SK-N-SH (cell line): ENCODE measurements at regions not wholly inside any gene's neighbourhood (a gene's known extent, or its start where the extent isn't known, plus 50 kb on each side); places are given as distances from the start of the nearest gene placed in this dataset.

Experiments
- CTCF ChIA-PET: fragments of 300-600, 350-600 bp; formaldehyde crosslinking; extraction: SDS; loops from one replicate; lab custom pipeline; 2021; lab: Yijun Ruan, JAX
- POLR2A ChIA-PET: fragments of 350-600 bp; sonication (Branson Sonifier 250); formaldehyde crosslinking; extraction: SDS; loops from one replicate; lab custom pipeline; 2020; ENCODE audit warnings: antibody characterized with exemption, inconsistent platforms; lab: Yijun Ruan, JAX
- DNase-seq: peaks from one replicate; pipeline ENCODE4 v3.0.0; 2012
- H2AFZ ChIP-seq: fragments of 200-600 bp; sonication (generic); 2 replicates; pipeline ENCODE4 v1.8.1; 2016; ENCODE audit warnings: antibody characterized with exemption, mild to moderate bottlenecking, low read depth
- H3F3A ChIP-seq: fragments of 200-600 bp; sonication (generic); replicated peaks from 2 replicates; pipeline ENCODE3; 2016; ENCODE audit warnings: antibody characterized with exemption, mild to moderate bottlenecking; ENCODE audit not compliant: insufficient read depth
- H3K27ac ChIP-seq, 2 experiments: fragments of 200-500 bp in 1 of 2; fragments of 200-600 bp in 1 of 2; sonication (Bioruptor generic) in 1 of 2; sonication (generic), shearing (Covaris generic) in 1 of 2; 2 replicates each; pipeline versions ENCODE4 v1.5.1 to v1.6.1; 2014 to 2016; ENCODE audit warnings: low read depth in 2 of 2, inconsistent platforms in 1 of 2, low read length in 1 of 2, mild to moderate bottlenecking in 1 of 2, mixed read lengths in 1 of 2
- H3K27me3 ChIP-seq: fragments of 200-600 bp; sonication (generic), shearing (Covaris generic); 2 replicates; pipeline ENCODE4 v1.6.1; 2016; ENCODE audit warnings: mixed run types; ENCODE audit not compliant: insufficient read depth
- H3K36me3 ChIP-seq, 2 experiments: fragments of 200-500 bp in 1 of 2; fragments of 200-600 bp in 1 of 2; sonication (Bioruptor generic) in 1 of 2; sonication (generic) in 1 of 2; replicated peaks in 1 of 2; 2 replicates each; pipeline versions ENCODE3 to v1.5.1; 2014 to 2016; ENCODE audit warnings: low read length in 1 of 2, mild to moderate bottlenecking in 1 of 2; ENCODE audit not compliant: insufficient read depth in 2 of 2, control insufficient read depth in 1 of 2
- H3K4me1 ChIP-seq, 2 experiments: fragments of 200-500 bp in 1 of 2; fragments of 200-600 bp in 1 of 2; sonication (Bioruptor generic) in 1 of 2; sonication (generic), shearing (Covaris generic) in 1 of 2; 2 replicates each; pipeline versions ENCODE4 v1.5.1 to v1.6.1; 2014 to 2016; ENCODE audit warnings: low read depth in 1 of 2, low read length in 1 of 2, mixed run types in 1 of 2; ENCODE audit not compliant: insufficient read depth in 2 of 2, control insufficient read depth in 1 of 2
- H3K4me2 ChIP-seq: fragments of 200-600 bp; sonication (generic), shearing (Covaris generic); 2 replicates; pipeline ENCODE4 v1.6.1; 2017; ENCODE audit warnings: mixed run types
- H3K4me3 ChIP-seq, 2 experiments: fragments of 200-500 bp in 1 of 2; fragments of 200-600 bp in 1 of 2; sonication (Bioruptor generic) in 1 of 2; sonication (generic), shearing (Covaris generic) in 1 of 2; 2 replicates each; pipeline versions ENCODE4 v1.5.1 to v1.8.1; 2014 to 2016; ENCODE audit warnings: low read depth in 2 of 2, inconsistent platforms in 1 of 2, low read length in 1 of 2, mild to moderate bottlenecking in 1 of 2, mixed read lengths in 1 of 2, moderate library complexity in 1 of 2
- H3K79me2 ChIP-seq: fragments of 200-600 bp; sonication (generic); 2 replicates; pipeline ENCODE4 v1.8.1; 2017; ENCODE audit warnings: mild to moderate bottlenecking; ENCODE audit not compliant: insufficient read depth
- H3K9ac ChIP-seq: fragments of 200-600 bp; sonication (generic); 2 replicates; pipeline ENCODE4 v1.6.1; 2017; ENCODE audit warnings: mixed run types
- H3K9me2 ChIP-seq: fragments of 200-600 bp; sonication (generic); 2 replicates; pipeline ENCODE4 v1.6.1; 2017; ENCODE audit warnings: mixed run types
- H3K9me3 ChIP-seq: fragments of 200-600 bp; sonication (generic); 2 replicates; pipeline ENCODE4 v1.6.1; 2017; ENCODE audit warnings: mixed run types, mild to moderate bottlenecking, moderate library complexity
- H4K20me1 ChIP-seq: fragments of 200-600 bp; sonication (generic); 2 replicates; pipeline ENCODE4 v1.6.1; 2017; ENCODE audit warnings: mild to moderate bottlenecking, mixed run types; ENCODE audit not compliant: insufficient read depth
- ELF1 ChIP-seq: IDR thresholded peaks from 2 replicates; pipeline ENCODE4 v1.4.0; 2012
- EZH2phosphoT487 ChIP-seq: fragments of 200-600 bp; sonication (generic); IDR thresholded peaks from 2 replicates; pipeline ENCODE4 v1.6.1; 2017; ENCODE audit warnings: low read depth, mixed run types, mild to moderate bottlenecking, antibody characterized with exemption, moderate library complexity, borderline replicate concordance
- FOXJ3 ChIP-seq: sonication (generic); formaldehyde crosslinking; IDR thresholded peaks from 2 replicates; pipeline ENCODE4 v1.5.1; 2020; ENCODE audit warnings: mild to moderate bottlenecking, missing genetic modification reagents
- GABPA ChIP-seq: IDR thresholded peaks from 2 replicates; pipeline ENCODE4 v1.4.0; 2012; ENCODE audit warnings: low read depth, mild to moderate bottlenecking
- GATA2 ChIP-seq: sonication (generic); formaldehyde crosslinking; IDR thresholded peaks from 2 replicates; pipeline ENCODE4 v1.5.0; 2020; ENCODE audit warnings: mild to moderate bottlenecking, missing genetic modification reagents
- RAD21 ChIP-seq: IDR thresholded peaks from 2 replicates; pipeline ENCODE4 v1.6.1; 2012; ENCODE audit warnings: mild to moderate bottlenecking, low read length
- RCOR1 ChIP-seq: fragments of 150-350 bp; IDR thresholded peaks from 2 replicates; pipeline ENCODE4 v1.6.1; 2017; ENCODE audit warnings: antibody characterized with exemption, low read length
- RXRA ChIP-seq: IDR thresholded peaks from 2 replicates; pipeline ENCODE4 v1.4.0; 2012; ENCODE audit warnings: low read depth, mild to moderate bottlenecking, borderline replicate concordance
- TCF12 ChIP-seq: IDR thresholded peaks from 2 replicates; pipeline ENCODE4 v1.4.0; 2012
- TEAD4 ChIP-seq: IDR thresholded peaks from 2 replicates; pipeline ENCODE4 v1.4.0; 2012; ENCODE audit warnings: mild to moderate bottlenecking, borderline replicate concordance; ENCODE audit not compliant: insufficient read depth
- YY1 ChIP-seq: IDR thresholded peaks from 2 replicates; pipeline ENCODE4 v1.4.0; 2012; ENCODE audit warnings: low read depth, mild to moderate bottlenecking
- WGBS: methylation state at CpG from one replicate; pipeline ENCODE4 v1.1.6; 2017; ENCODE audit warnings: low lambda C conversion rate; 5-methylcytosine and 5-hydroxymethylcytosine counted together
- TF ChIP-seq, protein P1 (sequence below): IDR thresholded peaks from 2 replicates; pipeline ENCODE4; 2012
- TF ChIP-seq, protein P2 (sequence below): fragments of 200-600 bp; sonication (generic); IDR thresholded peaks from 2 replicates; pipeline ENCODE4 v1.6.1; 2017; ENCODE audit warnings: antibody characterized with exemption, mild to moderate bottlenecking, moderate library complexity
- TF ChIP-seq, protein P3 (sequence below): IDR thresholded peaks from 2 replicates; pipeline ENCODE4 v1.6.1; 2012; ENCODE audit warnings: mild to moderate bottlenecking, low read depth, low read length, moderate library complexity
- TF ChIP-seq, protein P4 (sequence below): IDR thresholded peaks from 2 replicates; pipeline ENCODE4 v1.4.0; 2012; ENCODE audit warnings: low read depth, borderline replicate concordance

DNA sequence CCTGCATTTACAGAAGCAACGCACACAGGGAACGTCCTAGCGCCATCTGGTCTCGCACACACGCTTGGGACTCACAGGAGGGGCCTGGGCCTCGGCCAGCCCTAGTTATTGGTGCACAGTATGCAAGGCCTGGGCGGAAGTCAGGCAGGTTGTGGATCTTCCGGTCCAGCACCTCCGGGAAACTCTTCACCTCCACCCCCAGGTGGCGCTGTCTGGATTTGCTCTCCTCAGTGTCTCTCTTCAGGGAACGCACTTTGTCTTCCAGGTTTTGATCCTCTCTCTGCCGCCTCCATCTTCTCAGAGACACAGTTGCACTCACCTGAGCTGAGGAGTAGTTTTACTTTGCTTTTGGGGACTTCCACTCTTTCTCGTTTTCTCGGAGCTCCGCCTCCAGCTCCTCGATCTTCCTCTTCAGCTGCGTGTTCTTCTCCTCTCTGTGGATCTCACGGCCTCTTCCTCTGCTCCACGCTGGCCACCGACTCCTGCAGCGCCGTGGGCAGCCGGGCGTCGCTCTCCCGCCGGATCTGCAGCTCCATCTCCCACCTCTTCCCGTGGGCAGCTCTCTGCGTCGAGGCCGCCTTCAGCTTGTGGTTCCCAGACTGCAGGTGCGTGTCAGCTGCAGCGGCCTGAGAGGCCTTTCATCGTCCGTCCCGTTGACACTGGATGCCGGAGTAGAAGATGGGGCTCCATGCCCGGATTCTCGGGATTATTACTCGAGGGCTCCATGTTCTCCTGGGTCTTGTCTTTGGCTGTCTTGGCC is 933.8 kb downstream of the TMEM121 start:
- no peaks in the 10 kb centered on the region for H3K4me1 ChIP-seq
- H2AFZ ChIP-seq: no peak overlapping the region
- DNase-seq: no peak
- no peaks in the 10 kb centered on the region for H3K79me2 ChIP-seq
- no peaks in the 10 kb centered on the region for H3K9me3 ChIP-seq
- no peaks in the 10 kb centered on the region for H3F3A ChIP-seq
- TF ChIP-seq, protein P1, sequence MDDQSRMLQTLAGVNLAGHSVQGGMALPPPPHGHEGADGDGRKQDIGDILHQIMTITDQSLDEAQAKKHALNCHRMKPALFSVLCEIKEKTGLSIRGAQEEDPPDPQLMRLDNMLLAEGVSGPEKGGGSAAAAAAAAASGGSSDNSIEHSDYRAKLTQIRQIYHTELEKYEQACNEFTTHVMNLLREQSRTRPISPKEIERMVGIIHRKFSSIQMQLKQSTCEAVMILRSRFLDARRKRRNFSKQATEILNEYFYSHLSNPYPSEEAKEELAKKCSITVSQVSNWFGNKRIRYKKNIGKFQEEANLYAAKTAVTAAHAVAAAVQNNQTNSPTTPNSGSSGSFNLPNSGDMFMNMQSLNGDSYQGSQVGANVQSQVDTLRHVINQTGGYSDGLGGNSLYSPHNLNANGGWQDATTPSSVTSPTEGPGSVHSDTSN: no peak
- no peak for TF ChIP-seq FOXJ3
- no peak for TF ChIP-seq TEAD4
- TF ChIP-seq, protein P2, sequence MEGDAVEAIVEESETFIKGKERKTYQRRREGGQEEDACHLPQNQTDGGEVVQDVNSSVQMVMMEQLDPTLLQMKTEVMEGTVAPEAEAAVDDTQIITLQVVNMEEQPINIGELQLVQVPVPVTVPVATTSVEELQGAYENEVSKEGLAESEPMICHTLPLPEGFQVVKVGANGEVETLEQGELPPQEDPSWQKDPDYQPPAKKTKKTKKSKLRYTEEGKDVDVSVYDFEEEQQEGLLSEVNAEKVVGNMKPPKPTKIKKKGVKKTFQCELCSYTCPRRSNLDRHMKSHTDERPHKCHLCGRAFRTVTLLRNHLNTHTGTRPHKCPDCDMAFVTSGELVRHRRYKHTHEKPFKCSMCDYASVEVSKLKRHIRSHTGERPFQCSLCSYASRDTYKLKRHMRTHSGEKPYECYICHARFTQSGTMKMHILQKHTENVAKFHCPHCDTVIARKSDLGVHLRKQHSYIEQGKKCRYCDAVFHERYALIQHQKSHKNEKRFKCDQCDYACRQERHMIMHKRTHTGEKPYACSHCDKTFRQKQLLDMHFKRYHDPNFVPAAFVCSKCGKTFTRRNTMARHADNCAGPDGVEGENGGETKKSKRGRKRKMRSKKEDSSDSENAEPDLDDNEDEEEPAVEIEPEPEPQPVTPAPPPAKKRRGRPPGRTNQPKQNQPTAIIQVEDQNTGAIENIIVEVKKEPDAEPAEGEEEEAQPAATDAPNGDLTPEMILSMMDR: no peak
- no peak for TF ChIP-seq RXRA
- no peak for TF ChIP-seq ELF1
- no peak for TF ChIP-seq YY1
- TF ChIP-seq, protein P3, sequence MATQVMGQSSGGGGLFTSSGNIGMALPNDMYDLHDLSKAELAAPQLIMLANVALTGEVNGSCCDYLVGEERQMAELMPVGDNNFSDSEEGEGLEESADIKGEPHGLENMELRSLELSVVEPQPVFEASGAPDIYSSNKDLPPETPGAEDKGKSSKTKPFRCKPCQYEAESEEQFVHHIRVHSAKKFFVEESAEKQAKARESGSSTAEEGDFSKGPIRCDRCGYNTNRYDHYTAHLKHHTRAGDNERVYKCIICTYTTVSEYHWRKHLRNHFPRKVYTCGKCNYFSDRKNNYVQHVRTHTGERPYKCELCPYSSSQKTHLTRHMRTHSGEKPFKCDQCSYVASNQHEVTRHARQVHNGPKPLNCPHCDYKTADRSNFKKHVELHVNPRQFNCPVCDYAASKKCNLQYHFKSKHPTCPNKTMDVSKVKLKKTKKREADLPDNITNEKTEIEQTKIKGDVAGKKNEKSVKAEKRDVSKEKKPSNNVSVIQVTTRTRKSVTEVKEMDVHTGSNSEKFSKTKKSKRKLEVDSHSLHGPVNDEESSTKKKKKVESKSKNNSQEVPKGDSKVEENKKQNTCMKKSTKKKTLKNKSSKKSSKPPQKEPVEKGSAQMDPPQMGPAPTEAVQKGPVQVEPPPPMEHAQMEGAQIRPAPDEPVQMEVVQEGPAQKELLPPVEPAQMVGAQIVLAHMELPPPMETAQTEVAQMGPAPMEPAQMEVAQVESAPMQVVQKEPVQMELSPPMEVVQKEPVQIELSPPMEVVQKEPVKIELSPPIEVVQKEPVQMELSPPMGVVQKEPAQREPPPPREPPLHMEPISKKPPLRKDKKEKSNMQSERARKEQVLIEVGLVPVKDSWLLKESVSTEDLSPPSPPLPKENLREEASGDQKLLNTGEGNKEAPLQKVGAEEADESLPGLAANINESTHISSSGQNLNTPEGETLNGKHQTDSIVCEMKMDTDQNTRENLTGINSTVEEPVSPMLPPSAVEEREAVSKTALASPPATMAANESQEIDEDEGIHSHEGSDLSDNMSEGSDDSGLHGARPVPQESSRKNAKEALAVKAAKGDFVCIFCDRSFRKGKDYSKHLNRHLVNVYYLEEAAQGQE: no peak
- no peak for TF ChIP-seq GATA2 (CRISPR knock-in tag)
- TF ChIP-seq RAD21: no peak
- TF ChIP-seq TCF12: no peak
- TF ChIP-seq RCOR1: no peak
- TF ChIP-seq, protein P4, sequence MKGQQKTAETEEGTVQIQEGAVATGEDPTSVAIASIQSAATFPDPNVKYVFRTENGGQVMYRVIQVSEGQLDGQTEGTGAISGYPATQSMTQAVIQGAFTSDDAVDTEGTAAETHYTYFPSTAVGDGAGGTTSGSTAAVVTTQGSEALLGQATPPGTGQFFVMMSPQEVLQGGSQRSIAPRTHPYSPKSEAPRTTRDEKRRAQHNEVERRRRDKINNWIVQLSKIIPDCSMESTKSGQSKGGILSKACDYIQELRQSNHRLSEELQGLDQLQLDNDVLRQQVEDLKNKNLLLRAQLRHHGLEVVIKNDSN: no peak
- TF ChIP-seq EZH2phosphoT487: no peak
- no peak for TF ChIP-seq GABPA
- no peaks in the 10 kb centered on the region for H4K20me1 ChIP-seq
- H3K27me3 ChIP-seq: no peaks in the 10 kb centered on the region
- WGBS: no CpG with 5 or more reads among the region's 40 CpGs
- H3K27ac ChIP-seq: no peak overlapping the region
- H3K9ac ChIP-seq: no peak overlapping the region
- H3K9me2 ChIP-seq: no peaks in the 10 kb centered on the region
- H3K36me3 ChIP-seq: no peaks in the 10 kb centered on the region
- ChIA-PET POLR2A (no interaction called here), CTCF (no interaction called here)
- no peak overlapping the region for H3K4me3 ChIP-seq
- H3K4me2 ChIP-seq: no peak overlapping the region
